Neural cell (in vitro differentiated cells): ENCODE measurements at regions not wholly inside any gene's neighbourhood (a gene's known extent, or its start where the extent isn't known, plus 50 kb on each side); places are given as distances from the start of the nearest gene placed in this dataset.

ENCODE experiments used
- H2AFZ ChIP-seq: fragments of 200-600, 300-800 bp; sonication (generic), shearing (Covaris generic); 2 replicates; pipeline ENCODE4 v1.6.0; 2014; ENCODE audit warnings: low read depth, mild to moderate bottlenecking, antibody characterized with exemption, low read length, moderate library complexity
- H3F3A ChIP-seq: fragments of 200-600 bp; shearing (Covaris generic); 2 replicates; pipeline ENCODE4 v1.6.1; 2016; ENCODE audit warnings: mild to moderate bottlenecking, moderate library complexity, mixed read lengths, antibody characterized with exemption, low read length; ENCODE audit not compliant: insufficient read depth, poor library complexity, severe bottlenecking
- H3K27ac ChIP-seq: fragments of 200-600, 300-800 bp; sonication (generic), shearing (Covaris generic); 2 replicates; pipeline ENCODE4 v1.5.1; 2014; ENCODE audit warnings: mild to moderate bottlenecking, low read length, moderate library complexity
- H3K27me3 ChIP-seq: fragments of 300-800, 200-600 bp; sonication (generic), shearing (Covaris generic); 2 replicates; pipeline ENCODE4 v1.6.0; 2014; ENCODE audit warnings: mild to moderate bottlenecking, low read depth, low read length, moderate library complexity; ENCODE audit not compliant: insufficient read depth
- H3K36me3 ChIP-seq: fragments of 300-800, 200-600 bp; sonication (generic), shearing (Covaris generic); 2 replicates; pipeline ENCODE4 v1.5.1; 2014; ENCODE audit warnings: mild to moderate bottlenecking, antibody characterized with exemption, low read length, moderate library complexity; ENCODE audit not compliant: insufficient read depth
- H3K4me2 ChIP-seq: fragments of 300-800, 200-600 bp; sonication (generic), shearing (Covaris generic); 2 replicates; pipeline ENCODE4 v1.6.0; 2014; ENCODE audit warnings: mild to moderate bottlenecking, low read length
- H3K4me3 ChIP-seq: fragments of 300-800, 200-600 bp; sonication (generic), shearing (Covaris generic); 2 replicates; pipeline ENCODE4 v1.5.1; 2014; ENCODE audit warnings: mild to moderate bottlenecking, low read length, moderate library complexity
- H3K79me2 ChIP-seq: fragments of 200-600 bp; shearing (Covaris generic); replicated peaks from 2 replicates; pipeline ENCODE4 v1.6.0; 2014; ENCODE audit warnings: mild to moderate bottlenecking, low read length, moderate library complexity; ENCODE audit not compliant: insufficient read depth
- H3K9ac ChIP-seq: fragments of 300-800, 200-600 bp; sonication (generic), shearing (Covaris generic); 2 replicates; pipeline ENCODE4 v1.6.1; 2016; ENCODE audit warnings: mild to moderate bottlenecking, low read length, mixed read lengths
- H3K9me2 ChIP-seq: fragments of 200-600 bp; shearing (Covaris generic); 2 replicates; pipeline ENCODE4 v1.6.1; 2016; ENCODE audit warnings: mild to moderate bottlenecking, low read length, mixed read lengths; ENCODE audit not compliant: insufficient read depth
- H3K9me3 ChIP-seq: fragments of 200-600, 300-800 bp; sonication (generic), shearing (Covaris generic); 2 replicates; pipeline ENCODE4 v1.6.1; 2016; ENCODE audit warnings: mild to moderate bottlenecking, mixed run types, low read length, moderate library complexity, mixed read lengths
- H4K20me1 ChIP-seq: fragments of 200-600 bp; shearing (Covaris generic); 2 replicates; pipeline ENCODE4 v1.6.1; 2016; ENCODE audit warnings: mild to moderate bottlenecking, mixed run types; ENCODE audit not compliant: insufficient read depth
- EP300 ChIP-seq: fragments of 450-650 bp; conservative IDR thresholded peaks from 2 replicates; pipeline ENCODE4 v1.6.1; 2014; ENCODE audit warnings: antibody characterized with exemption, mild to moderate bottlenecking, moderate library complexity; ENCODE audit not compliant: poor library complexity, severe bottlenecking
- EZH2 ChIP-seq: fragments of 200-600, 300-800 bp; shearing (Covaris generic), sonication (generic); IDR thresholded peaks from 2 replicates; pipeline ENCODE4 v1.6.1; 2014; ENCODE audit warnings: antibody characterized with exemption, low read length, borderline replicate concordance, mild to moderate bottlenecking; ENCODE audit not compliant: insufficient read depth, poor library complexity, severe bottlenecking
- MXI1 ChIP-seq: fragments of 450-650 bp; conservative IDR thresholded peaks from 2 replicates; pipeline ENCODE4 v1.6.1; 2014; ENCODE audit warnings: antibody characterized with exemption, mild to moderate bottlenecking; ENCODE audit not compliant: poor library complexity, severe bottlenecking
- POLR2AphosphoS5 ChIP-seq: IDR thresholded peaks from 2 replicates; pipeline ENCODE4 v1.6.1; 2012
- RAD21 ChIP-seq: fragments of 450-650 bp; conservative IDR thresholded peaks from 2 replicates; pipeline ENCODE4 v1.6.1; 2014; ENCODE audit warnings: antibody characterized with exemption, mild to moderate bottlenecking, moderate library complexity
- SMC3 ChIP-seq: fragments of 450-650 bp; conservative IDR thresholded peaks from 2 replicates; pipeline ENCODE4 v1.6.1; 2014; ENCODE audit warnings: antibody characterized with exemption, mild to moderate bottlenecking, moderate library complexity; ENCODE audit not compliant: poor library complexity
- TAF1 ChIP-seq: IDR thresholded peaks from 2 replicates; pipeline ENCODE4 v1.6.1; 2012; ENCODE audit warnings: low read depth
- TF ChIP-seq, protein P1 (sequence below): IDR thresholded peaks from 2 replicates; pipeline ENCODE4 v1.6.1; 2012; ENCODE audit warnings: borderline replicate concordance
- TF ChIP-seq, protein P2 (sequence below): fragments of 450-650 bp; IDR thresholded peaks from 2 replicates; pipeline ENCODE4 v1.5.1; 2014; ENCODE audit warnings: antibody characterized with exemption, mild to moderate bottlenecking, moderate library complexity; ENCODE audit not compliant: poor library complexity, severe bottlenecking

DNA sequence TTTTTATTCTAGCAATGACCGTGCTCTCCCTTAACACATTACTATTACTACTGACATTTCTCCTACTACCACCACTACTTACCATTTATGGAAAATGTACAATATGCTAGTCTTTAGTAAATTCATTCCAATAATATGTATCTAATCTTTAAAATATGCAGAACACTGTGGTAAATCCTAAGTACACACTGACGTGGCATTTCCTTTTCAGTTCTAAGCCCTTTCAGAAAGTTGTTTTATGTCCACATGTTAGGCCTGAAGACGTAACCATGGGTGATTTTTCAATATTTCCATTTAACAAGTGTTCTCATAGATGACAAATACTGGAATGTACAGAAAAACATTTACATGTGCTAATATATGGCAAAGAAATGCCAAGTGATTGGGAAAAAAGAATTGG lies 268.6 kb upstream of the SLIT2 start:
- Histone ChIP-seq H3K79me2 (no peaks in the 10 kb centered on the region), H4K20me1 (no peaks in the 10 kb centered on the region), H3K9me3 (no peaks in the 10 kb centered on the region), H3K9me2 (no peaks in the 10 kb centered on the region), H3K27me3 (no peaks in the 10 kb centered on the region), H3K9ac (no peak overlapping the region), H3K27ac (no peak overlapping the region), H3K36me3 (no peaks in the 10 kb centered on the region), H3K4me2 (no peak overlapping the region), H2AFZ (no peak overlapping the region), H3K4me3 (no peak overlapping the region), H3F3A (no peaks in the 10 kb centered on the region)
- TF ChIP-seq EZH2: no peak
- no peak for TF ChIP-seq SMC3
- no peak for TF ChIP-seq TAF1
- TF ChIP-seq POLR2AphosphoS5: no peak
- TF ChIP-seq RAD21: no peak
- TF ChIP-seq MXI1: no peak
- TF ChIP-seq, protein P1, sequence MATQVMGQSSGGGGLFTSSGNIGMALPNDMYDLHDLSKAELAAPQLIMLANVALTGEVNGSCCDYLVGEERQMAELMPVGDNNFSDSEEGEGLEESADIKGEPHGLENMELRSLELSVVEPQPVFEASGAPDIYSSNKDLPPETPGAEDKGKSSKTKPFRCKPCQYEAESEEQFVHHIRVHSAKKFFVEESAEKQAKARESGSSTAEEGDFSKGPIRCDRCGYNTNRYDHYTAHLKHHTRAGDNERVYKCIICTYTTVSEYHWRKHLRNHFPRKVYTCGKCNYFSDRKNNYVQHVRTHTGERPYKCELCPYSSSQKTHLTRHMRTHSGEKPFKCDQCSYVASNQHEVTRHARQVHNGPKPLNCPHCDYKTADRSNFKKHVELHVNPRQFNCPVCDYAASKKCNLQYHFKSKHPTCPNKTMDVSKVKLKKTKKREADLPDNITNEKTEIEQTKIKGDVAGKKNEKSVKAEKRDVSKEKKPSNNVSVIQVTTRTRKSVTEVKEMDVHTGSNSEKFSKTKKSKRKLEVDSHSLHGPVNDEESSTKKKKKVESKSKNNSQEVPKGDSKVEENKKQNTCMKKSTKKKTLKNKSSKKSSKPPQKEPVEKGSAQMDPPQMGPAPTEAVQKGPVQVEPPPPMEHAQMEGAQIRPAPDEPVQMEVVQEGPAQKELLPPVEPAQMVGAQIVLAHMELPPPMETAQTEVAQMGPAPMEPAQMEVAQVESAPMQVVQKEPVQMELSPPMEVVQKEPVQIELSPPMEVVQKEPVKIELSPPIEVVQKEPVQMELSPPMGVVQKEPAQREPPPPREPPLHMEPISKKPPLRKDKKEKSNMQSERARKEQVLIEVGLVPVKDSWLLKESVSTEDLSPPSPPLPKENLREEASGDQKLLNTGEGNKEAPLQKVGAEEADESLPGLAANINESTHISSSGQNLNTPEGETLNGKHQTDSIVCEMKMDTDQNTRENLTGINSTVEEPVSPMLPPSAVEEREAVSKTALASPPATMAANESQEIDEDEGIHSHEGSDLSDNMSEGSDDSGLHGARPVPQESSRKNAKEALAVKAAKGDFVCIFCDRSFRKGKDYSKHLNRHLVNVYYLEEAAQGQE: no peak
- no peak for TF ChIP-seq EP300
- TF ChIP-seq, protein P2, sequence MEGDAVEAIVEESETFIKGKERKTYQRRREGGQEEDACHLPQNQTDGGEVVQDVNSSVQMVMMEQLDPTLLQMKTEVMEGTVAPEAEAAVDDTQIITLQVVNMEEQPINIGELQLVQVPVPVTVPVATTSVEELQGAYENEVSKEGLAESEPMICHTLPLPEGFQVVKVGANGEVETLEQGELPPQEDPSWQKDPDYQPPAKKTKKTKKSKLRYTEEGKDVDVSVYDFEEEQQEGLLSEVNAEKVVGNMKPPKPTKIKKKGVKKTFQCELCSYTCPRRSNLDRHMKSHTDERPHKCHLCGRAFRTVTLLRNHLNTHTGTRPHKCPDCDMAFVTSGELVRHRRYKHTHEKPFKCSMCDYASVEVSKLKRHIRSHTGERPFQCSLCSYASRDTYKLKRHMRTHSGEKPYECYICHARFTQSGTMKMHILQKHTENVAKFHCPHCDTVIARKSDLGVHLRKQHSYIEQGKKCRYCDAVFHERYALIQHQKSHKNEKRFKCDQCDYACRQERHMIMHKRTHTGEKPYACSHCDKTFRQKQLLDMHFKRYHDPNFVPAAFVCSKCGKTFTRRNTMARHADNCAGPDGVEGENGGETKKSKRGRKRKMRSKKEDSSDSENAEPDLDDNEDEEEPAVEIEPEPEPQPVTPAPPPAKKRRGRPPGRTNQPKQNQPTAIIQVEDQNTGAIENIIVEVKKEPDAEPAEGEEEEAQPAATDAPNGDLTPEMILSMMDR: no peak

DNA sequence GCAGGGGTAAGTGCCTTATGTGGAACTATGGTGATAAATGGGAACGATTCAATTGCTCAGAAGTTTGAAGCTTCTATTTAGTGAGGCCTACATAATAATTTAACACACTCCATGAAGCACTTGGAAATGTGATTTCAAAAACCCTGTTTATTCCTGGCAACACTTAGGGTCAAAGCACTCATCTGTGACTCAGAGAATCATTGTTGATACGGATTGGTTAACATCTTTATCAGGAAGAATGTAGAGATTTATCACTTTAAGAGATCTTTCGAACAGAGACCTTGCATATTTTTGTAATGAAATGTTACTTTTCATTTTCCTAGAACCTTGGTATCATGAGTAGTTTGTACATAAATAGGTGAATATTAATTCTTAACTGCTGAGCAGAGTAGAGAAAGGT lies 269.1 kb upstream of the SLIT2 start:
- Histone ChIP-seq H3K27me3 (no peaks in the 10 kb centered on the region), H3K4me2 (no peak overlapping the region), H3K36me3 (no peaks in the 10 kb centered on the region), H4K20me1 (no peaks in the 10 kb centered on the region), H2AFZ (no peak overlapping the region), H3K9me3 (no peaks in the 10 kb centered on the region), H3K9me2 (no peaks in the 10 kb centered on the region), H3K4me3 (no peak overlapping the region), H3K27ac (no peak overlapping the region), H3K9ac (no peak overlapping the region), H3F3A (no peaks in the 10 kb centered on the region), H3K79me2 (no peaks in the 10 kb centered on the region)
- TF ChIP-seq MXI1 (no peak), EP300 (no peak), POLR2AphosphoS5 (no peak), RAD21 (no peak), TAF1 (no peak), EZH2 (no peak), SMC3 (no peak)
- TF ChIP-seq, protein P1: no peak
- TF ChIP-seq, protein P2: no peak
